ENCODE measurements at regions not wholly inside any gene's neighbourhood (a gene's known extent, or its start where the extent isn't known, plus 50 kb on each side); places are given as distances from the start of the nearest gene placed in this dataset.

DNA sequence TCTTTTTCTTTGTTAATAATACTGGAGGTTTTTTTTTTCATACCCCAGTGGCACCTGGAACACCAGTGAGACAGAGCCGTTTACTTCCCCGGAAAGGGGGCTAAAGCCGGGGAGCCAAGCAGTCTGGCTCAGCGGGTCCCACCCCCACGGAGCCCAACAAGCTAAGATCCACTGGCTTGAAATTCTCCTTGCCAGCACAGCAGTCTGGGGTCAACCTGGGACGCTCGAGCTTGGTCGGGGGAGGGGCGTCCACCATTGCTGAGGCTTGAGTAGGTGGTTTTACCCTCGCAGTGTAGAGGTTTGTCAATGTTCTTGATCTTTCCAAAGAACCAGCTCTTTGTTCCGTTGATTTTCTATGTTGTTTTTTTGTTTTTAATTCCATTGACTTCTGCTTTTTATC, 94.6 kb upstream of the DIAPH3 start:
- TF ChIP-seq, protein P1, sequence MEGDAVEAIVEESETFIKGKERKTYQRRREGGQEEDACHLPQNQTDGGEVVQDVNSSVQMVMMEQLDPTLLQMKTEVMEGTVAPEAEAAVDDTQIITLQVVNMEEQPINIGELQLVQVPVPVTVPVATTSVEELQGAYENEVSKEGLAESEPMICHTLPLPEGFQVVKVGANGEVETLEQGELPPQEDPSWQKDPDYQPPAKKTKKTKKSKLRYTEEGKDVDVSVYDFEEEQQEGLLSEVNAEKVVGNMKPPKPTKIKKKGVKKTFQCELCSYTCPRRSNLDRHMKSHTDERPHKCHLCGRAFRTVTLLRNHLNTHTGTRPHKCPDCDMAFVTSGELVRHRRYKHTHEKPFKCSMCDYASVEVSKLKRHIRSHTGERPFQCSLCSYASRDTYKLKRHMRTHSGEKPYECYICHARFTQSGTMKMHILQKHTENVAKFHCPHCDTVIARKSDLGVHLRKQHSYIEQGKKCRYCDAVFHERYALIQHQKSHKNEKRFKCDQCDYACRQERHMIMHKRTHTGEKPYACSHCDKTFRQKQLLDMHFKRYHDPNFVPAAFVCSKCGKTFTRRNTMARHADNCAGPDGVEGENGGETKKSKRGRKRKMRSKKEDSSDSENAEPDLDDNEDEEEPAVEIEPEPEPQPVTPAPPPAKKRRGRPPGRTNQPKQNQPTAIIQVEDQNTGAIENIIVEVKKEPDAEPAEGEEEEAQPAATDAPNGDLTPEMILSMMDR (IDR thresholded peaks at IDR 0.05 in 4 of 5, conservative IDR thresholded peaks at IDR 0.05 in 1 of 5): no peak
- Histone ChIP-seq H3K27me3 (peaks cover 0 to 3% (median 0%) of the 10 kb centered on the region in 3 donors), H3K27ac (no peak overlapping the region), H3K4me3 (no peak overlapping the region), H3K4me1 (no peaks in the 10 kb centered on the region), H3K9me3 (no peaks in the 10 kb centered on the region), H3K36me3 (no peaks in the 10 kb centered on the region)
- intact Hi-C loops (cut with DNase I; ENCODE audit: low total_unique reads) (no loop called here), in situ Hi-C loops (cut with MboI; ENCODE audit: low sequenced_read_pairs in 4 of 4) (no loop called here)
- ATAC-seq (no peak), DNase-seq (no peak)

DNA sequence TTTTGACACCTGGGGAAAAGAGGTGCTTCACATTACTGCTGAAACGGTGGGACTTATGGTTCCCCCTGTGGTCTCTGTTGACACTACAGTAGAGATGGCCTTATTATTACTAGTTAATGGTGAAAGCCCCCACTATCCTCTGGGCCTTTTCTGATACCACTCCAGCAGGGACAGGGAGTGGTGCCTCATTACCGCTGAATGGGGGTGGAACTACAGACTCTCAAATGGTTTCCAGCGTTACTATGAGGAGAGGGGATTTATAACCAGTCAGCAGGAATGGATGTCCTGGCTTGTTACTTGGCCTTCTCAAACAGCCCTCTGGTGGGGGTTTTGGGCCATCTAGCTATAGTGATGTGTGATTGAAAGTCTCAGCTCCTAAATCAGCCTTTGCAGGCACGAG, 96.7 kb upstream of the DIAPH3 start:
- no peak for TF ChIP-seq POLR2A (IDR thresholded peaks at IDR 0.05)
- TF ChIP-seq, protein P1 (IDR thresholded peaks at IDR 0.05 in 4 of 5, conservative IDR thresholded peaks at IDR 0.05 in 1 of 5): no peak
- Histone ChIP-seq H3K27me3 (peaks cover 0 to 3% (median 0%) of the 10 kb centered on the region in 3 donors), H3K36me3 (no peaks in the 10 kb centered on the region), H3K4me3 (no peak overlapping the region), H3K4me1 (no peaks in the 10 kb centered on the region), H3K27ac (no peak overlapping the region), H3K9me3 (no peaks in the 10 kb centered on the region)
- intact Hi-C loops (cut with DNase I; ENCODE audit: low total_unique reads): no loop called here
- in situ Hi-C loops (cut with MboI; ENCODE audit: low sequenced_read_pairs in 4 of 4): no loop called here
- DNase-seq (no peak), ATAC-seq (no peak)

DNA sequence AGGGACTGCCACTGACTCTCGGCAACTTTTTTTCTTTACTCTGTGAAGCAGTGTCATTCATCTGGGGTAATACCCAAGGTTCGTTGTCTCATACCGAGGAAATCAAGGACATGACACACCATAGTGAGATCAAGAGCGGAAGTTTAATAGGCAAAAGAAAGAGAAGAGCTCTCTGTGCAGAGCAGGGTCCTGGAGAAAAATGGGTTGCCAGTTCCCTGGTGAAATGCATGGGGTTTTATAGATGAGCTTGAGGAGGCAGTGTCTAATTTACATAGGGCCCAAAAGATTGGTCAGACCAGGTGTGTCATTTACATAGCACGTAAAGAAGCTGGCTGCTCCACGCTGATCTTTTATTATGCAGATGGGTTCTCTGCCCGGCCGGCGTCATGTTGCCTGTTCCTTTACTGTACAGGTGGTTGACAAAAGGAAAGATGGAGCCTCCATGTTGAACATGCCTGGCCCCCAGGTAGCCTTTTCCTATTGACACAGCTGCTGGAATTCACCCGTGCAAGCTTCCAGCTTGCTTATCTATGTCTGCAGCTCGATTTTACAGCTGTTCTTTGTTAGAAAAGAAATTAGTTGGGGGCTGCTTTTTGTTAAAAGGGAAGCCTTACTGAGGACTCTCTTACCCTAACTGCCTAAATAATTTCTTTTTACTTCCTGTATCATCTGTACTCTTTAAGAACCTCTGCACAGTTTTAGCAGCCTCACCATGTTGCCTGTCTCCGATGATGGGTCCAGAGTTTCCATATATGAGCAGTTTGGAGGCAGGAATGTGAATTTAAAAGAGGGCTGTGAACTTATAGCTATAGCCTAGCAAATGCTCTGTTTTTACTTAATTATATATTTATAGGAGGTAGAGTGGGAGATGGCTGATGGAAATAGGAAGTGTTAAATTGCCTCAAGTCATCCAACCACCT, 98.0 kb upstream of the DIAPH3 start:
- in situ Hi-C loops (cut with MboI; ENCODE audit: low sequenced_read_pairs in 4 of 4): no loop called here
- no peaks in the 10 kb centered on the region for H3K9me3 ChIP-seq
- no peak for ATAC-seq

DNA sequence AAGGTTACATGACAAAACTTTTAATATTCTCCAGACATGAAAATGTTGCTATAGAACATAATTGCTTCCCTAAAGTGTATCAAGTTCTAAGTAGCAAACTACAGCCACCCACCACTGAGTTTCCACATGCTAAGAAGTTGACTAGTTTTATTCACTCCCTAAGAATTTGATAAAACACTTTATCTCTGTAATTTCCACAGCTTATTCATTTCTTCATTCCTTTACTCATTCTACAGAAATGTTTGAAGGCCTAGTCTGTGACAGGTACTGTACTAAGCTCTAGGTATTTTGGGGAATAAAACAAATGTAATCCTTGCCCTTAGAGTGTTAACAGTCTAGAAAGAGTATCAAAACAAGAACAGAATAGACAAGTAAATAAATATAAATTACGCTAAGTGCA, 101.8 kb upstream of the DIAPH3 start:
- DNase-seq (no peak), ATAC-seq (no peak)
- no peak for TF ChIP-seq POLR2A (IDR thresholded peaks at IDR 0.05)
- TF ChIP-seq, protein P1 (IDR thresholded peaks at IDR 0.05 in 4 of 5, conservative IDR thresholded peaks at IDR 0.05 in 1 of 5): no peak
- in situ Hi-C loops (cut with MboI; ENCODE audit: low sequenced_read_pairs in 4 of 4): no loop called here
- no peak overlapping the region for H3K4me3 ChIP-seq
- no peaks in the 10 kb centered on the region for H3K4me1 ChIP-seq
- H3K36me3 ChIP-seq: no peaks in the 10 kb centered on the region
- no peaks in the 10 kb centered on the region for H3K9me3 ChIP-seq
- peaks cover 0 to 3% (median 0%) of the 10 kb centered on the region in 3 donors for H3K27me3 ChIP-seq
- intact Hi-C loops (cut with DNase I; ENCODE audit: low total_unique reads): no loop called here
- H3K27ac ChIP-seq: no peak overlapping the region

More for the DNA sequence above, 98.0 kb upstream of the DIAPH3 start:
- intact Hi-C loops (cut with DNase I; ENCODE audit: low total_unique reads): no loop called here
- Histone ChIP-seq H3K27me3 (peaks cover 0 to 3% (median 0%) of the 10 kb centered on the region in 3 donors), H3K27ac (no peak overlapping the region), H3K4me1 (no peaks in the 10 kb centered on the region), H3K4me3 (no peak overlapping the region), H3K36me3 (no peaks in the 10 kb centered on the region)
- no peak for DNase-seq
- TF ChIP-seq POLR2A (IDR thresholded peaks at IDR 0.05): no peak
- TF ChIP-seq, protein P1 (IDR thresholded peaks at IDR 0.05 in 4 of 5, conservative IDR thresholded peaks at IDR 0.05 in 1 of 5): no peak
